Renal pelvis (tissue), 1 donor: ENCODE measurements at regions not wholly inside any gene's neighbourhood (a gene's known extent, or its start where the extent isn't known, plus 50 kb on each side); places are given as distances from the start of the nearest gene placed in this dataset.
A peak's percentile ranks its signal among the peaks of the same experiment; 100 is the strongest.

Experiments
- DNase-seq: peaks from one replicate; pipeline ENCODE4 v3.0.0-alpha.2; 2013

DNA sequence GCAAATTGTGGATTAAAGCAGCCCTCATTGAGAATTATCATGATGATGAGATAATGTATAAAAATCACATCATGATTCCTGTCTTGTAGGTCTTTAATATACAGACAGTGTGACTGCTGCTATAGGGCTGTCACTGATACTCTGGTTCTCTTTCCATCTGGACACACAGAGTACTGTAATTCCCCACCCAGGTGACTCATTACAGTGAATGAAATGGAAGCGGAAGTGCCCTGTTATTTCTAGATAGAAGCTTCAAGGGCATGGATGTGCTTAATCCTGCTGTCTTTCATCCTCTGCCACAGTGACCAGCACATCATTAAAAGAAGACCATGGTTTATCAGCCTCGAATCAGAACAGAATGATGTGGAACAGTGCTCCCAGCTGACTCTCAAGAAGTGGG is 1234.0 kb downstream of the SORCS3 start:
- no peak for DNase-seq

DNA sequence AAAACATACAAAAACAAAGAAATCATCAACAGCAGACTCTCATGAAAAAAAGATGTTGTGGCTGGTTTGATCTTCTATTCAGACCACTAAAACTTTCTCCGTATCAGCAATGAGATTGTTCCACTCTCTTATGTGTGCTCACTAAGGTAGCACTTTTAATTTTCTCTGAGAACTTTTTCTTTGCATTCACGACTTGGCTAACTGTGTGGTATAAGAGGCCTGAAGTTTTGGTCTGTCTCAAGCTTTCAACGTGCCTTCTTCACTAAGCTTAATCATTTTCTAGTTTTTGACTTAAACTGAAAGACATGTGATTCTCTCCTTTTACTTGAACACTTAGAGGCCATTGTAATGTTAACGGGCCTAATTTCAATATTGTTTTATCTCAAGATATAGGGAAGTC is 1231.6 kb downstream of the SORCS3 start:
- DNase-seq, result no peak

DNA sequence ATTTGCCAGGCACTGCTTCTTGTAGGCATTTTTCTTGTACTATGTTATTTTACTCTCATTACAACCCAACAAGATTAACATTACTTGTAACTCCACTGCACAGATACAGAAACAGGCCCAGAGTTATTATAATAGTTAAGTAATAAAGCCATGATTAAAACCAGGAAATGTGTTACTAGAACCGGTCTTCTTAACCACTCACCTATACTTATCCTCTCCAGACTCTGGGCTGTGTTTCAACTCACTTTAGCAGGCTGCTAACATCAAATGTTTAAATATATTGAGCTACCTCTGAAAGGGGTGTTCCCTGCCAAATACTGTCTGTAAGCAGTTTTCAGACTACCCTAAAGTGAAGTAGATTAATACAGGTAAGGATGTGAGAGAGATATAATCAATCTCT is 1227.8 kb downstream of the SORCS3 start:
- no peak for DNase-seq

DNA sequence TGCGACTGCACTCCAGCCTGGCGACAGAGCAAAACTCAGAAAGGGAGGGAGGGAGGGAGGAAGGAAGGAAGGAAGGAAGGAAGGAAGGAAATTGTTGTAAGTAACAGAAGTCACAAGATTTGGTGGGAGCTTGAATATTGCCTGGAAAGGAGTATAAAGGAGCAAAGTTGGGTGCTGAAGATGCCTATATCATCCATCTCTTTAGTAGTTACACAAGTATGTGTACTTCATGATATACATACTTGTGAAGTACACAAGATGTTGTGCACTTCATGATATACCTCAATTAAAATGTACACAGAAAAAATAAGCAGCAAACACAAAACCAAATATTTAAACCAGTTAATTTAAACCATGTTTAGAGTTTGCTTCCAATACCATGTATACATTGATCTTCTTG is 1223.8 kb downstream of the SORCS3 start:
- no peak for DNase-seq

DNA sequence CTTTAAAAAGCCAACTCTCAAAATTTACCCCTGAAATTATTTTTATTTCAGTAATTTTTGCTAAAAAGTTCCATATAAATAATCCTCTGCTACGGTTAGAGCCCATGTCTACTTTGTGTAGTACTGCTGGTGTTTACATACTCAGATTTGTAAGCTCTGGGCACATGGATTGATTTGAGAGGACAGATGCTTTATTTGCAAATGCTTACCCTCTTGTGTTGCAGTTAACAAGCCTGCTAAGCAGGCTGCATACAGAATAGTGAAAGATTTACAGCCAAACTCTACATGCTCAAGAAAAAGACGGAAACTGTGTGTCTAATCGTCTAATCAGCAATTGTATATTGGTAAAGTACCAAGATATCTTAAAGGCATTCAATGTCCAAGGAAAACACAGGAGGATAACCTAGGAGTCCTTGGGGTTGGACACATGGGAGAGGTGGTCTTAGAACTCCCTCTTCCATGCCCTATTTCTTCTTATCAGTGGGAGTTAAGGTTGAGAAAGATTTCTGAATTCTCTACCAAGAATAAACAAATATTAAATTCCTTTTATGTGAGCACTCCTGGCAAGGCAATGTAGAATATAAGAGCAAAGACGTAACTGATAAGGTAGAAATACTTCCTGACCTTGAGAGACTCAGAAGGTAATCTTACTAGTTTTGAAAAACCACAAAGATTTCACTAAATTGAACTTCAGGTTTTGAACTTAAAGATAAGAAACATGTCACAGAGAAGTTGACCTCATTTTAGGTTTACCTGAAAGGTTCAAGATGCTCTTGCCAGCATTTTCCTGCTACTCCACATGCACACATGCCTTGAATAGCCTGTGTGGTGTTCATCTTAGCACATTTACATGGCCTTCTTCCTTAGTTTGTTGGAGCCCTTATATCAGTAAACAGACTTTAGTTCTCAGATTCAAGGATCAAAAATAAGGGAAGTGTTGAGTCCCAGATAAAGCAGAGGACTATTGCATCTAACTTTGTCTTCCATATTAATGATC is 1216.5 kb downstream of the SORCS3 start:
- DNase-seq, result no peak

DNA sequence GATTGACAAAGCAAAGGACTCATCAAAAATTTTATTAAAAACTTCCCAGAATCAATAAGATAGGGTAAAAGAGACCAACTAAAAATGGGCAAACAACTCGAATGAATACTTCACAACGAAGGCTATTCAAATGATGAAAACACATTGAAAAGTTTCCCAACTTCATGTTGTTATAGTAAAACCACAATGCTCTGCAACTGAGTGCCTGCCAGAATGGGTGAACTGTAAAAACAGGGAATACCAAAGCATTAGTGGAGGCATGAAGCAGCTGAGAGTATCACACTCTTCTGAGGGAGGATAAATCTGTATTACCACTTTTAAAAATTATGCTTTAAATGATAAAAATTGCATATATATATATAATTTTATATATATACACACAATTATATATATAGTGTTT is 1214.7 kb downstream of the SORCS3 start:
- DNase-seq, result no peak

DNA sequence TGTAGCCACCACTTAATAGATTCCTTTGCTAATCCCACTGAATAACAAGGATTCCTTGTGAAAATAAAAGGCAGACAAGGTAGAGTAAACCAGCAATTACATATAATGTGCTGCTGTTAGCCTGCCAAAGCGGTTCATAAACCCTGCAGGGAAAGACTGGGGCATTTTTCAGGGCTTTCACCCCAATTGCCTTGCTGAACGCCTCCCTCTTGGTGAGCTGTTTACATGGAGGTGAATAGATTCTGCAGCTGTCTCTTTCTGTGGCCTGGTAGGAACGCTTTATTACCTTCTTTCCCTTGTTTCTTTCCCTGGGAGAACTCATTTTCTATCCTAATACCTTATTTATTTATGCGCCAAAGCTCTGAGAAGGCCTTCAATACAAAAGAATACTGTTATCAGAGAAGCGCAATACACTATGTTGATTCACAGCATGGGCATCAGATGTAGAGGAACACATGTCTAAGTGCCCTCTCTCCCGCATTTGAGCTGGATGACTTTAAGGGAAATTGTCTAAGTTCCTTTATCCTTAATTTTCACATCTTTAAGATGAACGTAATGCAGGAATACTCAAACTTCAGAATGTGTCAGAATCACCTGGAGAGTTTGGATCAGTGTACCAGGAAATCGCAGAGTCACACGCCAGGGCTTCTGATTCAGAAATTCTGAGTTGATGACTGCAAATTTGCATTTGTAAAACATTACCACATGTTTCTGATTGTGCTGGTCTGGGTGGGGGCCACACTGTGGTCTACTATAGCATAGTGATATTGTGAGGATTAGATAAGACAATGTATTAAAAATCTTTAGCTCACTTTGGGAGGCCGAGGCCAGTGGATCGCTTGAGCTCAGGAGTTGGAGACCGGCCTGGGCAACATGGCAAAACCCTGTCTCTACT is 1203.8 kb downstream of the SORCS3 start:
- no peak for DNase-seq

DNA sequence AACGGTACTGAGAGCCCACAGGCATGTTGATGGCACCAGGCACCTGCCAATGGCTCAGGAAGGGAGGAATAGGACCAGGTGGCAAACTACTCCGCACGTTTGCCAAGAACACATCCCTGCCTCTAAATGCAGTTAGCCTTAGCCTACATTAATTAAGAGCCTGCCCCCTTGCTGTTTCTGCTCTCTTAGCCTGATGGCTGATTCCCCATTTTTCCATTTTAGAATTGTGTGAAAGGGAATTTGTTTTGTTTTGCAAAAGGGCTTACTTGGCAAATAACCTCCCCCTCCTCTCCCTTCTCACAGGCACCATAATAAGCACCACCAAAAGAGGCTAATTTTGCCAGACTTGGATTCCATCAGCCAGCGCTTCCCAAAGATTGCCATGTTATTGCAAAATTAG is 1203.2 kb downstream of the SORCS3 start:
- no peak for DNase-seq

DNA sequence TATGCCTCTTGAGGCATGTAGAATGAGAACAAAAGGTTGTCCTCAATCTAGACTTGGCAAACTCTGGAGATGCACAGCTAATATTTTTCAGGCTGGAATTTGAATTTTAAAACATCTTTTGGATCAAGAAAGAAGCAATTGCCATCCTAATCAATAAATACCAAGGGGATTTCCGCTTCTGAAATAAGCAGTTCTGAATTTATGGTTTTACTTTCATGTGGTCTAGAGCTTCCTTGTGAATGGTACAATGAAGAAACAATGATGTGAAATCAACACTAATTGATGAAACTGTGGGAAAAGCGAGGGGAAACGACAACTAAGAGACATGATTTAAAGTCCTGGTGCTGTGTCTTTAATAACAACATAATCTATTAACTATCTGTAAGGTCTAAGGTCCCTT is 1202.7 kb downstream of the SORCS3 start:
- no peak for DNase-seq

DNA sequence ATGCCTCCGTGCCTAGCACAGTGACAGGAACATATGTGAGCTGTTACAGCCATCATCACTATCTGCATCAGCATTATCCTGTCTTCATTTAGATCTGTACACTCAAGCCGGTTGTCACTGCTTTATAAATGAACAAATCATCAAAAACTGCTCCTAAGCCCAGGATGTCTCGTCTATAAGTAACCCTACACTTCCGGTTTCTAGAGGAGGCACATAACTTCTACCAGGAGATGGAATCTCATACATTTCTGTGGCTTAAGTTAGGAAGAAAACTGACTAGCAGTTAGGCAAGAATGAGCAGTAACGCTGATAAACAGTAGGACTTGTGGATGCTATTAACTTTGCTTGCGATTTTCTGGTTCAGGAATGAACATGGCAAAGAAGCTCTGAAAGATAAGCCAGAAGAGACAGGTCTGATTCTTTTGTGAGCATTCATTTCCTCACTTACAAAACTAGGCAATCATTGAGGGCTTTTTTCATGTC is 1199.2 kb downstream of the SORCS3 start:
- no peak for DNase-seq

DNA sequence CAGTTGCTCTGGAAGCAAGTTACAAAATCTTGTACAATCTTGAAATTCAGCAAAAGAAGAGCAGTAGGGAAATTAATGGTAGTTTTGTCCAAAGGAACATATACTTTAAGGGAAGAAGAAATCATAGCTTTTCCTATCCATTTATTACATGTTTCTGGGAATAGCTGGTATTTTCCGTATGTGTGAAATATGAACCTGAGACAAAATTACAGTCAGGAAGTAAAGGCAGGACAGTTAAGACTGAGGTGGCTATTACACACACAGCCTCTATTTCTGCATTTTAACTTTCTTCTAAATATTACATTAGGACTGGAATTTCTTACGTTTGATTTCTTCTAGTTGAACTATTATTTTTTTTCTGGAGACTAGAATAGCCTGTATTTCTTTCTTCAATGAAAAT is 1197.3 kb downstream of the SORCS3 start:
- DNase-seq, result no peak

DNA sequence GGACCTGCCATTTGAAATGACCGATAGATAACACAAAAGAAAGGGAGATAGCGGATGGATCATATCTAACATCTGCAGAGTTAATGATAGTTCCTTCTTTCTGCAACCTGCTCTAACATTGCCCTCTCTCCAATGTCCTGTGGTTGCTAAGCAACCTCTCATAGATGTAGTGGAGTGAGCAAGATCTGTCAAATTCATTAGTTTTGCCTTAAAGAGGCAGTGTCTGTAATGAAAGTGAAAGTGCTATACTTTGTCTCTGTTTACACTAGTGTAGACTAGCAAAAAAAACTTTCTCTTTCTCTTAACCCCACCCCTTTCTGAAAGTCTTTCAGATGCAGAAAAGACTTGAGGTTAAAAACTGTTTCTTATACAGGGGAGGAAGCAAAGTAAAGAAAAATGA is 1196.9 kb downstream of the SORCS3 start:
- DNase-seq, result peak; percentile 30

DNA sequence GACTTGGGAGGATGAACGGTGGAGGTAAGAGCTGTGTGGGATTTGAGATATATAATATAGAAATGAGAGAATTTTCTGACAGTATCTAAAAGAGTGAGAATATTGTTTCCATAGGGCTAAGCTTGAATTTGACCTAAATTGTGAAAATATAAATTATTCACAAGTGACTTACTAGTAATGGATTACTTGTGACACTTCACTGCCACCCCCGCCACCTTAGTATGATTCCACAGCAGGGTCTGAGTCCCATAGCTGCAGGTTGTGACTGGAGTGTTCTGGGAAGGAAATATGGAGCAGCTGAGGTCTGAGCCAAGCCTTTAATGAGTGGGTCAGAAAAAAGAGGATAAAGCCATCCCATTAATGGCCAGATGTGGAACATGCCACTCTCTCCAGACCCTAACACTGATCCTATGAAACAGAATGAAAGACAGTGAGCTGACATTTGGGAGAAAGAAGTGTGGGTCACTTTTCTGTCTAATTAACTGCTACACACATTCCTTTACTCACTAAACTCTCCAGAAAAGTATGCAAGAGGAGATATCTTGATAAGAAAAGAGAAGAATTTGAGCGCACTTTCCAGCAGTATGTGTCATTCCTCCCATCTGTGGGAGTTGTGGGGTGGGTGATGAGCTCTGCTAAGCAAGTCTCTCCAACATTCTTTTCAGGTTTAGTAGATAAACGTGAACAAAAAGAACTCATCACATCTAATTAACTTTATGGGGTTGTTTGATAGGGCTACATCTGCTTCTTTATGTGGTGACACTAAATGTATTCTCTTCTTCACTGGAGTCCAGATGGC is 1193.4 kb downstream of the SORCS3 start:
- peak; percentile 40 for DNase-seq

DNA sequence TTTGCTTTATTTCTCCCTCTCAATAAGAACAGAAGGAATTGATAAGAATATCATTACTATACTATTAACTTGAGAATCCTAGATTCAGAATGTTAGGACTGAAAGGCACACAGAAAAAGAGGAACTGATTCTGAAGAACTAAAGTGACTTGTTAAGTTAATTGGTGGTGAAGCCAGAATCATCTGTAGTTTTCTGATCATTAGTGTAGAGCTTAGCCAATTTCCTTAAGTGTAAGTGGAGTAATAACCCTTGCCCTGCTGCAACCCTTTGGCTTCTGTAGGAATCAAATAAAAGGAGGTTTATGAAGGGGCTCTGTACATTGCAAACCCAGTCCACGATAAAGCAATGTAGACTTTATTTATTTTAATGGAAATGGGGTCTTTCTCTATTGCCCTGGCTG is 1186.0 kb downstream of the SORCS3 start:
- DNase-seq, result no peak

DNA sequence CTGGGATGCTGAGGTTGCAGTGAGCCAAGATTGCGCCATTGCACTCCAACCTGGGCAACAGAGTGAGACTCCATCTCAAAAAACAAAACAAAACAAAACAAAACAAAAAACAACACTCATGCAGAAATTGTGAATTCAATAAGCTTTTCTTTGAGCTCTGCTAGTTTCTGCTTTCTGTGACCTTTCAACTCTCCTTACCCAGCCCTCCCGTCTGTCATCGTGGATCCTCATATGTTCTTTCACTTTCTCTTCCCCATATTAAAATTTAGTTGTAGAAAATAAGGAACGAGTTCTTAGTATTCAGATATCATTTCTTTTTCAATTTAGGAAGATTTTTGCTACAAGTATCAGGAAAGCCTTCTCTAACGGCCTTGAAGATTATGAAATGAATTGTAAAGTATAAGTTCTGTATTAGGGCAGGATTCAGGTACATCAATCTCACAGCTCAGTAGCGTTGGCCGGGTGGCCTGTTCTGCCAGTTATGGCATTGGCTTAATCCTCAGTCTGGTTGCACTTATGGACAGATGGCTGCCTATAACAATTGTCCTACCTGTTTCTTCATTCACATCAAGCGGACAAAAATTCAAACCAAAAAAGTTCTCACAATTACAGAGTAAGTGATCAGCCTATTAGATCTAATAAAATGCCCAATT is 1167.0 kb downstream of the SORCS3 start:
- no peak for DNase-seq

DNA sequence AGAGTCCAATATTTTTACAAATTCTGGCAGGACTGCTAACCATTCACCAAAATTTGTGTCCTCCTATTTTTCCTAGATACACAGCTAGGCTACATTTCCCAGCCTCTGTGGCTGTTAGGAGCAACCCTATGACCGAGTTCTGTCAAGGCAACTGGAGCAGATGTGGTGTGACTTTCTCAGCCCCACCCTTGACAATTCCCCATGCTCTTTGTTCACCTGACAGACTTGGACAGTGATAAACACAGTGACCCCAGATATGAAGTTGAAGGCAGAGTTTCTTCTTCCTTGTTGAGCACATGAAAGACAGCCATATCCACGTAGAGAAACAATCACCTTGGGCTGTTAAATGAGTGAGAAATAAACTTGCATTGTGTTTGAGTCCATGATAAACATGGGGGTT is 1162.1 kb downstream of the SORCS3 start:
- DNase-seq, result no peak

DNA sequence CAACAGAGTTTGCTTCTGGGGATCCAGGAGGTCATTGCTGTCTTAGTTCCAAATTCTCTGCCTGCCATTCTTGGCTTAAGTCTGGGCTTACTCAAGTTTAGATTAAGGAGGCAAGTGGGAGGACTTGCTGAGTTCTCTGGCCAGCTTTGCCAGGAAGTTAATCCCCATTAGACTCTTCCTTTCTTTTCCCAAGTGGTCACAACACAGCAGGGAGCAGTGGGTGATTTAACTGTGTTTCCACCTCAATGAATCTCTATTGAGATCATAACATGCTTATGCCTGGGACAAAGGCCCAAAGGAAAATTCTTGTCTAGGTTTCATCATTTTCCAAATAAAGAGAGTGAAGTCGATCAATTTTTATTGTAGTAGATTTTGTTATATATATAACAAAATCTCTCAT is 1159.6 kb downstream of the SORCS3 start:
- DNase-seq, result no peak

DNA sequence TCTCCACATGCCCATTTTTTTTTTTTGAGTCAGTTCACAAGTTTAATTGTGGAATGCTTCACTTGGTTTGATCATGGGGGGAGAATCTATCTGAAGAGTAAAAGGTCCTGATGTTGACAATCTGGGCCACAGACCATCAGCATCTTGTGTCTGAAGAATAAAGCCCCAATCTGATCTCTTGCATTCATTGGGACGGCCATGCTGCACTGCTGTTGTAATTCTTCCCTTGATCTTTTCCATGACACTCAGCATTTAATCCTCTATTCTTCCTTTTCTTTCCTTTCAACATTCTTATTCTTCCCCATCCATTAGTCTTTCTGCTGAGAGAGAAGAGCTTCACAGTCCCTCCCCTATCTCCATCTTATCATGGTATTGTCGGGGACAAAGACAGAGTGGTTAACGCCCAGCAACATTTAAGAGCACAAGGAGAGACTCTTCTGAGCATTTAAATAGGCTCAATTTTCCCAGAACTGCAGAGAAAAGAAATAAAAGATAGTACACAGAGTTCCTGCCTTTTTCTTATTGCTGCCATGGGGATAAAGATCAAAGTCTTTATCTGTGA is 1157.3 kb downstream of the SORCS3 start:
- no peak for DNase-seq

DNA sequence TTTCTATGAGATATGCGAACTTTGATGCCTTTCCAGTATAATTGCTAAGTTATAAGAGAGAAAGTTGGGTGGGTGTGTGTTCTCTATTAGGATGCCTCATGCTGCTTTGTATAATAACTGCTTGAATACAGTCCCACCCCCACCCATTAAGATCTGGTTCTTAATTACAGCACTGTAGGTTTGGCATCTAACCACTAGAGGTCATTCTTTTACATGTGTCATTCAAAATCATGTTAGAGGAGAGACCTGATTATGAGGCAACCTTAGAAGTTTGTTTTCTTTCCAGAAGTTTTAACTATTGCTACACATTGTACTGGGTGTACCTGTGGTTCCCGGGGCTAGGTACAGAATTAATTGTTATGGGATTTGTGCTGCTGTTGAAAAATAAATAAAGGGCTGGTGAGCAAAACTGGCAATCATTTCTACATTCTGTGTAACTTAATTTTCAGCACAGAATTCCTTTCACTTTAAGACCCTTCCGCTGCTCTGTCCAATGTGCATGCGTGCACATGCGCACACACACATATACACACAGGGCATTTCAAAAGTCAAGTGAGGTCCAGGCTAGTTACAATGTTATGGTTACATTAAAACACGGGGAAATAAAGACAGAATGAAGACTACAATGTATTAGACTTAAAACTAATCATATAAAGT is 1156.3 kb downstream of the SORCS3 start:
- DNase-seq, result peak; percentile 37

DNA sequence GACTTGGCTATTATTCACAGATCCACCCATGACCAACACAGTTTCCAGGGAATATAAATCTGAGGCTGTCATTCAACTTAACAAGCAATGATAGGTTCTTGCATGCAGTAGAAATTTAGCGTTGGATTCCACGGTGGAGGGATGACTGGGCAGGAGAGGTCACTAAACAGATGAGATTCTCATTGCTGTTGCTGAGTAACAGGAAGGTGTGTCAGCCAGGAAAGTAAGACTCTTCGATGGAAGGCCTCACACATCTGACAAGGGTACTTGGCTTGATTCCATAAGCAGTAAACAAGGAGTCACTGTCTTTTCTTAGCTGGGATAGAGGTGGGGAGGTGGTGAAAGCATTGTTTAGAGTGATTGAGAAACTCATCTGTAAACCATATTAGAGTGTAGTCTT is 1152.0 kb downstream of the SORCS3 start:
- no peak for DNase-seq
